ENCODE measurements at regions not wholly inside any gene's neighbourhood (a gene's known extent, or its start where the extent isn't known, plus 50 kb on each side); places are given as distances from the start of the nearest gene placed in this dataset.

DNA sequence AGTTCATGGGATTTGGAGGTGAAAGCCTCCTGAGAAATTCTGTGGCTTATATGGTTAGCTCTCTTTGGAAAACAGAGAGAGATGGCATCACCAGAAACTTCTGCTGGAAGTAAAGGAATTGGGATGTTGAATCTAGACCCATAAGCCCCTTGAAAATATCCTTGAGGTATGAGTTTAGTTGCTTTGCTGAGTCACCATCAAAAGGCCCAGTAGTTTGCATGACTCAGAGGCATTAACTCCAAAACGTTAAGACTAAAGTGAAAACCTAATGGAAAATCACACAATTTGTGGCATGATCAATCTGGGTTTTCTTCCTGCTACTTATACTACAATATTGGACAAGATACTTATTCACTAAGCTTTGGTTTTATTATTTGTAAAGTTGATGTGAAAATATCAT is 349.2 kb upstream of the SALL1 start:
- Mint-ChIP-seq H3K36me3 (ENCODE audit: low read depth) (peaks cover 12% of the 10 kb centered on the region), H3K4me1 (peaks cover 3% of the 10 kb centered on the region), H3K9me3 (peaks cover 18% of the 10 kb centered on the region), H3K27ac (no peak overlapping the region), H3K4me3 (no peak overlapping the region), H3K27me3 (ENCODE audit: low read depth, poor library complexity) (no peaks in the 10 kb centered on the region)
- TF ChIP-seq, protein P1, sequence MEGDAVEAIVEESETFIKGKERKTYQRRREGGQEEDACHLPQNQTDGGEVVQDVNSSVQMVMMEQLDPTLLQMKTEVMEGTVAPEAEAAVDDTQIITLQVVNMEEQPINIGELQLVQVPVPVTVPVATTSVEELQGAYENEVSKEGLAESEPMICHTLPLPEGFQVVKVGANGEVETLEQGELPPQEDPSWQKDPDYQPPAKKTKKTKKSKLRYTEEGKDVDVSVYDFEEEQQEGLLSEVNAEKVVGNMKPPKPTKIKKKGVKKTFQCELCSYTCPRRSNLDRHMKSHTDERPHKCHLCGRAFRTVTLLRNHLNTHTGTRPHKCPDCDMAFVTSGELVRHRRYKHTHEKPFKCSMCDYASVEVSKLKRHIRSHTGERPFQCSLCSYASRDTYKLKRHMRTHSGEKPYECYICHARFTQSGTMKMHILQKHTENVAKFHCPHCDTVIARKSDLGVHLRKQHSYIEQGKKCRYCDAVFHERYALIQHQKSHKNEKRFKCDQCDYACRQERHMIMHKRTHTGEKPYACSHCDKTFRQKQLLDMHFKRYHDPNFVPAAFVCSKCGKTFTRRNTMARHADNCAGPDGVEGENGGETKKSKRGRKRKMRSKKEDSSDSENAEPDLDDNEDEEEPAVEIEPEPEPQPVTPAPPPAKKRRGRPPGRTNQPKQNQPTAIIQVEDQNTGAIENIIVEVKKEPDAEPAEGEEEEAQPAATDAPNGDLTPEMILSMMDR (IDR thresholded peaks at IDR 0.05): no peak
- no peak for DNase-seq

DNA sequence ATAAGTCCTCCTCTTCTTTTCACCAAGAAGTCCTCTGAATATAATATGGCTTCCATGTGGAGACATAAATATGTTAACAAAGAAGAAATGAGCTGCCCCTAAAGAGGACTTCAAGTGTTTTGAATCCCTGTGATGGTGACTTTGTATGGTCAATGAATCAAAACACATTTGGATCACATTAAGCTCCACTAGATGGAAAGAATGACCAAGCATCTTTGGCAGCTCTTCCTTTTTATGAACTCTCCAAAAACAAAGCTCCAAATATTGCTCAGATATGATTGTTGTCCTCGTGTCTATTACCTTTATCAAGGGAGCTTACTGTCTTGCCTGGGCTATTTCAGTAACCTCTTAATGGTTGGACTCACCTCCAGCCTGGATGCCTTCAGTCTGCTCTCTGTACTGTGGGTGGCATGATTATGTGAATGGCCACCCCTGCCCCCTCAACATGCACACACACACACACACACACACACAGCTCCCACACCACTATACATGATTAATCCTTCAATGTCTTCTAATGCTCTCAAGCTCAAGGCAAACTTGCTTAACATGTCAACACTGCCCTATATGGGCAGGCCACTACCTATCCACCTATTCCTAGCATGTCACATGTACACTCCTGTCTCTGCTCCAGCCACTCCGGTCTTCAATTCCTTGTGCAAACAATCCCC is 346.6 kb upstream of the SALL1 start:
- H3K4me1 Mint-ChIP-seq: peaks cover 28% of the 10 kb centered on the region
- peaks cover 12% of the 10 kb centered on the region for H3K36me3 Mint-ChIP-seq (ENCODE audit: low read depth)
- no peak overlapping the region for H3K27ac Mint-ChIP-seq
- no peaks in the 10 kb centered on the region for H3K27me3 Mint-ChIP-seq (ENCODE audit: low read depth, poor library complexity)
- peaks cover 18% of the 10 kb centered on the region for H3K9me3 Mint-ChIP-seq
- H3K4me3 Mint-ChIP-seq: no peak overlapping the region
- DNase-seq: no peak
- TF ChIP-seq, protein P1 (IDR thresholded peaks at IDR 0.05): no peak

DNA sequence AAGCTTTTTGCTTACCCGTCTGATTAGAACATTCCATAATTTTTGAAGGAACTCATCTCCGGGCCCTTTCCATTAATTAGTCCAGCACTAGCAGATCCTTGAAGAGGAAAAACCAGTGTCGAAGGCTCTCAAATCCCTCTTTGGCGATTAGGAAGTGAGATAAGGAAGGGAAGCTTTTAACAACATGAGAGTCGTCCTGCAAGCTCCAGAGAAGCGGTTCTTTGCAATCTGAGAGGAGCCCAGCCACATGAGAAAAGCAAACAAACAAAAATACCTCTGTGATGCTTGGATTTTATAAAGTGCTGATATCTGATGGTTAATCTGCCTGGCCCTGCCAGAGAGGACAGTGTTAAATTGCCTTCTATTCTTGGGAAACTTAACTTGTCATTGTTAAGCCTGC is 339.8 kb upstream of the SALL1 start:
- TF ChIP-seq, protein P1 (IDR thresholded peaks at IDR 0.05): no peak
- DNase-seq: no peak
- Mint-ChIP-seq H3K9me3 (peaks cover 42% of the 10 kb centered on the region), H3K27ac (peak overlapping the region; percentile 78), H3K4me3 (no peak overlapping the region), H3K27me3 (ENCODE audit: low read depth, poor library complexity) (no peaks in the 10 kb centered on the region), H3K4me1 (peaks cover 54% of the 10 kb centered on the region), H3K36me3 (ENCODE audit: low read depth) (peaks cover 14% of the 10 kb centered on the region)

DNA sequence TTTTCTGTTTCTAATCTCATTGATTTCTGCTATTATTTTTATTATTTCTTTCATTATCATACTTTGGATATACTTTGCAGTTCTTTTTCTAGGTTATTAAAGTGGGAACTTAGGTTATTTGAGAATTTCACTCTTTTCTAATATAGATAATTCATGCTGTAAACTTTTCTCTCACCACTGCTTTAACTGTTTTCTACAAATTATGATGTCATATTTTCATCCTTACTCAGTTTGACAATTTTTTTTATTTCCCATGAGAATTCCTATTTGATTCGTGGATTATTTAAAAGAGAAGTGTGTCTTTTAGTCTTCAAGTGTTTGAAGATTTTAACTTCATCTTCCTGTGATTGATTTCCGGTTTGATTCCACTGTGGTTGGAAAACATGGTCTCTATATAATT is 336.8 kb upstream of the SALL1 start:
- H3K27ac Mint-ChIP-seq: no peak overlapping the region
- TF ChIP-seq, protein P1 (IDR thresholded peaks at IDR 0.05): no peak
- H3K9me3 Mint-ChIP-seq: peaks cover 72% of the 10 kb centered on the region
- no peaks in the 10 kb centered on the region for H3K27me3 Mint-ChIP-seq (ENCODE audit: low read depth, poor library complexity)
- H3K4me1 Mint-ChIP-seq: peaks cover 27% of the 10 kb centered on the region
- no peak for DNase-seq
- H3K4me3 Mint-ChIP-seq: no peak overlapping the region
- peaks cover 43% of the 10 kb centered on the region for H3K36me3 Mint-ChIP-seq (ENCODE audit: low read depth)

DNA sequence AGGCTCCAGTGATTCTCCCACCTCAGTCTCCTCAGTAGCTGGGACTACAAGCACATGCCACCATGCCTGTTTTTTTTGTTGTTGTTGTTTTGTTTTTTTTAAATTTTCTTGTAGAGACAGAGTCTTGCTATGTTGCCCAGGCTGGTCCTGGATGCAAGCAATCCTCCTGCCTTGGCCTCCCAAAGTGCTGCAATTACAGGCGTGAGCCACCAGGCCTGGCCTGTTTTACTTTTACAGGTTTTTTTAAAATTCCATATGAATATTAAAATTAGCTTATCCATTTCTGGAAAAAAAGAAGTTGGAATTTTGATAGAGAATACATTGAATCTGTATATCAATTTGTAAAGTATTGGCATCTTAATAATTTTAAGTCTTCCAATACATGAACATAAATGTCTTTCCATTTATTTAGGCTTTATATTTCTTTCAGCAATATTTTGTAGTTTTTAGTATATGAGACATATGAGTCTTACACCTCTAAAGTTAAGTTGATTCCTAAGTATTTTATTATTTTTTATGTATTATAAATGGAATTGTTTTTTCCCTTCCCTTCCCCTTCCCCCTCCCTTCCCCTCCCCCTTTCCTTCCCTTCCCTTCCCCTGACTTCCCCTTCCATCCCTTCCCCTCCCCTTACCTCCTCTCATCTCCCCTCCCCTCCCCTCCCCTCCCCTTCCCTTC is 323.5 kb upstream of the SALL1 start:
- Mint-ChIP-seq H3K4me1 (peaks cover under 1% of the 10 kb centered on the region), H3K9me3 (peaks cover 33% of the 10 kb centered on the region), H3K27ac (no peak overlapping the region), H3K27me3 (ENCODE audit: low read depth, poor library complexity) (no peaks in the 10 kb centered on the region), H3K36me3 (ENCODE audit: low read depth) (peaks cover 10% of the 10 kb centered on the region), H3K4me3 (no peak overlapping the region)
- DNase-seq: no peak
- TF ChIP-seq, protein P1 (IDR thresholded peaks at IDR 0.05): no peak

DNA sequence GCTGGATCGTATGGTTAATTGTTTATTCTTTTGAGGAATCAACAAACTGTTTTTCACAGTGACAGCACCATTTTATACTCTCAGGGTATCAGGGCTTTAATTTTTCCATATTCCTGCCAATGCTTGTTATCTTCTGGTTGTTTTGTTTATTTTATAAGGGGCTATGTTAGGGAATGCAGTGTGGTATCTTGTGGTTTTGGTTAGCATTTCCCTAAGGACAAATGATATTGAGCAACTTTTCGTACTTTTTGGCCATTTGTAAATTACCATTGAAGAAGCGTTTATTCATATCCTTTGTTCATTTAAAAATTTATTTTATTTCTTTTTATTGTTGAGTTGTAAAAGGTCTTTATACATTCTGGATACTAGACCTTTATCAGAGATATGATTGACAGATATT is 322.0 kb upstream of the SALL1 start:
- Mint-ChIP-seq H3K9me3 (peaks cover 25% of the 10 kb centered on the region), H3K4me1 (peaks cover 15% of the 10 kb centered on the region), H3K27me3 (ENCODE audit: low read depth, poor library complexity) (no peaks in the 10 kb centered on the region), H3K36me3 (ENCODE audit: low read depth) (peaks cover 10% of the 10 kb centered on the region), H3K4me3 (no peak overlapping the region), H3K27ac (no peak overlapping the region)
- TF ChIP-seq, protein P1 (IDR thresholded peaks at IDR 0.05): no peak
- no peak for DNase-seq
